Mucosa of stomach (tissue), 1 donor: ENCODE measurements at regions not wholly inside any gene's neighbourhood (a gene's known extent, or its start where the extent isn't known, plus 50 kb on each side); places are given as distances from the start of the nearest gene placed in this dataset.

Experiments used
- H3K27me3 ChIP-seq: one replicate; pipeline ENCODE4 v1.7.0; 2013; ENCODE audit warnings: mild to moderate bottlenecking, low read length; ENCODE audit not compliant: control insufficient read depth, insufficient read depth
- H3K36me3 ChIP-seq: one replicate; pipeline ENCODE4 v1.7.0; 2013; ENCODE audit warnings: low read length; ENCODE audit not compliant: control insufficient read depth, insufficient read depth
- H3K4me1 ChIP-seq: one replicate; pipeline ENCODE4 v1.7.0; 2013; ENCODE audit warnings: mild to moderate bottlenecking, low read length; ENCODE audit not compliant: control insufficient read depth, insufficient read depth
- H3K4me3 ChIP-seq: one replicate; pipeline ENCODE4 v1.7.0; 2013; ENCODE audit warnings: low read length
- H3K9ac ChIP-seq: one replicate; pipeline ENCODE4 v1.7.0; 2013; ENCODE audit warnings: mild to moderate bottlenecking, low read length, moderate library complexity
- H3K9me3 ChIP-seq: one replicate; pipeline ENCODE4 v1.7.0; 2013; ENCODE audit warnings: mild to moderate bottlenecking, low read length, moderate library complexity; ENCODE audit not compliant: control insufficient read depth
- donor health status: Pancreatic carcinoma.

- Histone ChIP-seq H3K9me3 (no peaks in the 10 kb centered on the region), H3K4me1 (no peaks in the 10 kb centered on the region), H3K4me3 (no peak overlapping the region), H3K9ac (no peak overlapping the region), H3K27me3 (no peaks in the 10 kb centered on the region), H3K36me3 (no peaks in the 10 kb centered on the region)
These were observed 2270.9 kb downstream of the PCDH9 start for GRCh38 chr13:64959276-64959675.

- Histone ChIP-seq H3K4me1 (no peaks in the 10 kb centered on the region), H3K9me3 (no peaks in the 10 kb centered on the region), H3K36me3 (no peaks in the 10 kb centered on the region), H3K4me3 (no peak overlapping the region), H3K9ac (no peak overlapping the region), H3K27me3 (no peaks in the 10 kb centered on the region)
These were observed 2272.0 kb downstream of the PCDH9 start for GRCh38 chr13:64958106-64958505.

- Histone ChIP-seq H3K27me3 (no peaks in the 10 kb centered on the region), H3K36me3 (no peaks in the 10 kb centered on the region), H3K9ac (no peak overlapping the region), H3K4me1 (no peaks in the 10 kb centered on the region), H3K4me3 (no peak overlapping the region), H3K9me3 (no peaks in the 10 kb centered on the region)
These were observed 2291.5 kb downstream of the PCDH9 start for GRCh38 chr13:64938660-64939059.

- Histone ChIP-seq H3K9ac (no peak overlapping the region), H3K4me1 (no peaks in the 10 kb centered on the region), H3K27me3 (no peaks in the 10 kb centered on the region), H3K4me3 (no peak overlapping the region), H3K36me3 (no peaks in the 10 kb centered on the region), H3K9me3 (no peaks in the 10 kb centered on the region)
These were observed 2292.8 kb downstream of the PCDH9 start for GRCh38 chr13:64937302-64937701.

GRCh38 chr13:64936879-64937278, 2293.3 kb downstream of the PCDH9 start:
- H3K27me3 ChIP-seq: no peaks in the 10 kb centered on the region
- H3K9me3 ChIP-seq: no peaks in the 10 kb centered on the region
- no peak overlapping the region for H3K9ac ChIP-seq
- H3K4me3 ChIP-seq: no peak overlapping the region
- no peaks in the 10 kb centered on the region for H3K4me1 ChIP-seq
- H3K36me3 ChIP-seq: no peaks in the 10 kb centered on the region

GRCh38 chr13:64935441-64935840, 2294.7 kb downstream of the PCDH9 start:
- H3K9ac ChIP-seq: no peak overlapping the region
- H3K27me3 ChIP-seq: no peaks in the 10 kb centered on the region
- H3K4me3 ChIP-seq: no peak overlapping the region
- H3K36me3 ChIP-seq: no peaks in the 10 kb centered on the region
- no peaks in the 10 kb centered on the region for H3K9me3 ChIP-seq
- no peaks in the 10 kb centered on the region for H3K4me1 ChIP-seq

GRCh38 chr13:64934569-64935362, 2295.4 kb downstream of the PCDH9 start:
- no peak overlapping the region for H3K4me3 ChIP-seq
- H3K27me3 ChIP-seq: no peaks in the 10 kb centered on the region
- H3K4me1 ChIP-seq: no peaks in the 10 kb centered on the region
- H3K9me3 ChIP-seq: no peaks in the 10 kb centered on the region
- no peaks in the 10 kb centered on the region for H3K36me3 ChIP-seq
- H3K9ac ChIP-seq: no peak overlapping the region

GRCh38 chr13:64930636-64931035, 2299.5 kb downstream of the PCDH9 start:
- Histone ChIP-seq H3K9ac (no peak overlapping the region), H3K9me3 (no peaks in the 10 kb centered on the region), H3K4me1 (no peaks in the 10 kb centered on the region), H3K36me3 (no peaks in the 10 kb centered on the region), H3K4me3 (no peak overlapping the region), H3K27me3 (no peaks in the 10 kb centered on the region)

GRCh38 chr13:64928696-64929499, 2301.2 kb downstream of the PCDH9 start:
- H3K27me3 ChIP-seq: no peaks in the 10 kb centered on the region
- no peak overlapping the region for H3K9ac ChIP-seq
- no peaks in the 10 kb centered on the region for H3K4me1 ChIP-seq
- no peaks in the 10 kb centered on the region for H3K9me3 ChIP-seq
- no peak overlapping the region for H3K4me3 ChIP-seq
- H3K36me3 ChIP-seq: no peaks in the 10 kb centered on the region

- H3K4me1 ChIP-seq: no peaks in the 10 kb centered on the region
- H3K9ac ChIP-seq: no peak overlapping the region
- no peaks in the 10 kb centered on the region for H3K27me3 ChIP-seq
- H3K36me3 ChIP-seq: no peaks in the 10 kb centered on the region
- no peaks in the 10 kb centered on the region for H3K9me3 ChIP-seq
- no peak overlapping the region for H3K4me3 ChIP-seq
These were observed 2304.4 kb downstream of the PCDH9 start for GRCh38 chr13:64925727-64926126.

GRCh38 chr13:64925284-64925683, 2304.9 kb downstream of the PCDH9 start:
- Histone ChIP-seq H3K4me3 (no peak overlapping the region), H3K27me3 (no peaks in the 10 kb centered on the region), H3K9me3 (no peaks in the 10 kb centered on the region), H3K9ac (no peak overlapping the region), H3K4me1 (no peaks in the 10 kb centered on the region), H3K36me3 (no peaks in the 10 kb centered on the region)

- Histone ChIP-seq H3K9me3 (no peaks in the 10 kb centered on the region), H3K4me3 (no peak overlapping the region), H3K27me3 (no peaks in the 10 kb centered on the region), H3K4me1 (no peaks in the 10 kb centered on the region), H3K9ac (no peak overlapping the region), H3K36me3 (no peaks in the 10 kb centered on the region)
These were observed 2305.7 kb downstream of the PCDH9 start for GRCh38 chr13:64924401-64924800.
